A673 (cell line): ENCODE measurements at regions not wholly inside any gene's neighbourhood (a gene's known extent, or its start where the extent isn't known, plus 50 kb on each side); places are given as distances from the start of the nearest gene placed in this dataset.

ENCODE experiments used
- CTCF ChIP-seq: fragments of 300-800, 200-600 bp; sonication (generic); conservative IDR thresholded peaks from 2 replicates; pipeline ENCODE4 v1.5.1; 2017; ENCODE audit warnings: low read depth, mild to moderate bottlenecking, antibody characterized with exemption, low read length, moderate library complexity, mixed read lengths
- EZH2 ChIP-seq: fragments of 200-600 bp; sonication (generic); IDR thresholded peaks from 2 replicates; pipeline ENCODE4 v1.6.1; 2017; ENCODE audit warnings: borderline replicate concordance, low read depth, mild to moderate bottlenecking, mixed read lengths, antibody characterized with exemption, low read length; ENCODE audit not compliant: poor library complexity, severe bottlenecking

- no peak for TF ChIP-seq CTCF
- no peak for TF ChIP-seq EZH2
Measured at GRCh38 chr15:31559786-31560185, 233.2 kb downstream of the KLF13 start.
